ENCODE measurements at regions not wholly inside any gene's neighbourhood (a gene's known extent, or its start where the extent isn't known, plus 50 kb on each side); places are given as distances from the start of the nearest gene placed in this dataset.
"Not testable (repeated sequence)": the region's sequence is repeated elsewhere in the genome, so short reads cannot be mapped to it uniquely, and the experiment has no call there.

DNA sequence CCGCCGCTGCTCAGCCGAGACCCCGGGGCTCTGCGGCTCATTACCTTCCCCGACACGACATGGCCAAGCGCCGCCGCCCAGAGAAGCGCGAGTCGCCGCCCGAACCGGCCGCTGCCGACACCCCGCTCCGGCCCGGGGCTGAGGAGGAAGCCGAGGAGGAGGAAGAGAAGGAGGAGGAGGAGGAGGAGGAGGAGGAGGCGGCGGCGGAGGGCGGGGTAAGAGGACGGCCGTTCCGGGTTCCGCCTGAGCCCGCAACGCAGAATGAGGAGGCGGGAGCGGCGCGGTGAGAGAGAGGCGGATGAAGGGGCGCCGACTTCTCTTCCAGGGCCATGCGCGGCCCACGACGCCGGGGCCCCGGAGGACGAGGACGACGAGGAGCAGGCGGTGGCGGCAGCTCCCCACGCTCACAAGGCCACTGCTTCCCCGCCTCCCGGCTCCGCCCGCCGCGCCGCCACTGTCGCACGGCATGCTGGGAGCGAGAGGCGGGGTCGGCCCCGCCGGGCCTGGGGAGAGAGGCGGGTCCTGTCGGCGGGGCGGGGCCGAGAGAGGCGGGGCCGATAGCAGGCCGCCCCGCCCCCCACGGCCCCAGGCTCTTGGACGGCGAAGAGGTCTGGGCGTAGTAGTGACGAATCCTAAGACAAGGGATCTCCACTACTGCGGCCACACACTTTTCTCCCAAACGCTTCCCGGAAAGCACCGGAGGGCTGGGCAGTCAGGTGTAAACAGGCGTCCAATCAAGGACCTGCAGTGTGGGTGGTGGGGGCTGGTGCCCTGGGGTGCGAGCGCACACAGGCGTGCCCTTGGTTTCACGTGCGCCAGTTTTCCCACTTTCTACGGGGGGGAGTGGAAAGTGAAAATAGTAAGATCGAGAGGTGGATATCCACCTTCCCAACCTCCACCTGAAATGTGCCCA is 67.9 kb upstream of the SPN start:
- TF ChIP-seq, protein P1, sequence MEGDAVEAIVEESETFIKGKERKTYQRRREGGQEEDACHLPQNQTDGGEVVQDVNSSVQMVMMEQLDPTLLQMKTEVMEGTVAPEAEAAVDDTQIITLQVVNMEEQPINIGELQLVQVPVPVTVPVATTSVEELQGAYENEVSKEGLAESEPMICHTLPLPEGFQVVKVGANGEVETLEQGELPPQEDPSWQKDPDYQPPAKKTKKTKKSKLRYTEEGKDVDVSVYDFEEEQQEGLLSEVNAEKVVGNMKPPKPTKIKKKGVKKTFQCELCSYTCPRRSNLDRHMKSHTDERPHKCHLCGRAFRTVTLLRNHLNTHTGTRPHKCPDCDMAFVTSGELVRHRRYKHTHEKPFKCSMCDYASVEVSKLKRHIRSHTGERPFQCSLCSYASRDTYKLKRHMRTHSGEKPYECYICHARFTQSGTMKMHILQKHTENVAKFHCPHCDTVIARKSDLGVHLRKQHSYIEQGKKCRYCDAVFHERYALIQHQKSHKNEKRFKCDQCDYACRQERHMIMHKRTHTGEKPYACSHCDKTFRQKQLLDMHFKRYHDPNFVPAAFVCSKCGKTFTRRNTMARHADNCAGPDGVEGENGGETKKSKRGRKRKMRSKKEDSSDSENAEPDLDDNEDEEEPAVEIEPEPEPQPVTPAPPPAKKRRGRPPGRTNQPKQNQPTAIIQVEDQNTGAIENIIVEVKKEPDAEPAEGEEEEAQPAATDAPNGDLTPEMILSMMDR (conservative IDR thresholded peaks at IDR 0.05 in 1 of 2, IDR thresholded peaks at IDR 0.05 in 1 of 2; ENCODE audit: low read depth in 1 of 2, low read length in 2 of 2): not testable (repeated sequence)
- not testable (repeated sequence) for TF ChIP-seq EZH2 (IDR thresholded peaks at IDR 0.05; ENCODE audit: low read length, missing control alignments)
